ENCODE measurements at regions not wholly inside any gene's neighbourhood (a gene's known extent, or its start where the extent isn't known, plus 50 kb on each side); places are given as distances from the start of the nearest gene placed in this dataset.

GRCh38 chr6:168370310-168370991, 50.9 kb upstream of the DACT2 start:
- POLR2A ChIA-PET, result interaction anchor here (0.7 kb wide), 1 partner anchor 18 kb away, joined by 3 read pairs; no protein-coding TSS in a partner anchor
- 8% methylated on average over 42 of the region's 43 CpGs for WGBS (ENCODE audit: insufficient coverage, low coverage, missing lambda C conversion rate)
- TF ChIP-seq ZNF41 (CRISPR knock-in tag; conservative IDR thresholded peaks at IDR 0.05) (no peak), ZNF146 (CRISPR knock-in tag; IDR thresholded peaks at IDR 0.05; ENCODE audit: unreplicated experiment) (no peak), PRPF4 (IDR thresholded peaks at IDR 0.05; ENCODE audit: insufficient read depth, low read depth, low read length, poor library complexity, severe bottlenecking) (no peak), ZBTB12 (CRISPR knock-in tag; IDR thresholded peaks at IDR 0.05) (no peak), NCOA4 (IDR thresholded peaks at IDR 0.05; ENCODE audit: partially characterized antibody) (no peak), MNT (conservative IDR thresholded peaks at IDR 0.05) (0 out of 4 replicates have a peak, but pooled peaks of 1 of the 2 experiments have one; percentile 23)

More at GRCh38 chr6:168370310-168370991, 50.9 kb upstream of the DACT2 start:
- Histone ChIP-seq H4K20me1 (replicated peaks; ENCODE audit: control insufficient read depth, insufficient read depth, low read length) (peaks cover 4% of the 10 kb centered on the region), H3K9me3 (replicated peaks; ENCODE audit: control insufficient read depth, insufficient read depth, low read depth, low read length) (no peaks in the 10 kb centered on the region), H3K9me1 (ENCODE audit: control insufficient read depth, insufficient read depth, low read length) (no peaks in the 10 kb centered on the region), H3K4me2 (ENCODE audit: insufficient read depth, low read length) (no peak overlapping the region; the same call in 1 of the 2 replicates), H3K27ac (ENCODE audit: extremely low read depth, low read depth, low read length) (no peak overlapping the region), H2AFZ (ENCODE audit: low read depth, low read length) (no peak overlapping the region; the same call in 1 of the 2 replicates), H3K36me3 (ENCODE audit: control insufficient read depth, insufficient read depth, low read length) (no peaks in the 10 kb centered on the region), H3K4me3 (no peak overlapping the region), H3K9ac (ENCODE audit: insufficient read depth in 1 of 2, low read depth in 2 of 2, low read length in 2 of 2) (no peak overlapping the region), H3K4me1 (replicated peaks in 1 of 2; ENCODE audit: control insufficient read depth in 2 of 2, insufficient read depth in 2 of 2, low read length in 2 of 2) (peaks cover 0 to 8% of the 10 kb centered on the region in 2 experiments; a peak in 2 of 5 replicates), H3K79me2 (ENCODE audit: control insufficient read depth, insufficient read depth, low read length) (no peaks in the 10 kb centered on the region), H3K27me3 (ENCODE audit: control insufficient read depth in 2 of 2, insufficient read depth in 2 of 2, low read length in 2 of 2) (peaks cover 25 to 80% of the 10 kb centered on the region in 2 experiments)
- CTCF ChIA-PET (ENCODE audit: low intra/inter-chr PET ratio), result interaction anchor here (1.3 kb wide), 1 partner anchor 515 kb away, joined by 5 read pairs; no protein-coding TSS in a partner anchor
- DNase-seq (ENCODE audit: extremely low read depth in 1 of 4, low spot score in 3 of 4), result peak; percentile 79 to 92 (median 90)
- no TSS peak for BruUV-seq (replicated peaks)
- intact Hi-C loops (cut with micrococcal nuclease), result loop anchor here (1.0 kb wide), 1 partner anchor 514 kb away; no protein-coding TSS in a partner anchor
- in situ Hi-C loops (cut with MboI), result loop anchor here (5.0 kb wide), 1 partner anchor 522 kb away; no protein-coding TSS in a partner anchor
- ATAC-seq, result peak; percentile 99
- FAIRE-seq, result peak; percentile 86
